OCI-M2 (cell line): ENCODE measurements at regions not wholly inside any gene's neighbourhood (a gene's known extent, or its start where the extent isn't known, plus 50 kb on each side); places are given as distances from the start of the nearest gene placed in this dataset.

Source experiments
- DNase-seq: peaks from one replicate; lab custom pipeline; 2025; ENCODE audit not compliant: unreplicated experiment; lab: John Stamatoyannopoulos, UW

GRCh38 chr18:57087644-57088376 lies 59.1 kb upstream of the BOD1L2 start:
- no peak for DNase-seq

GRCh38 chr18:57088883-57089282 lies 58.0 kb upstream of the BOD1L2 start:
- DNase-seq = no peak

- DNase-seq = no peak
Measured at GRCh38 chr18:57089702-57090101, 57.2 kb upstream of the BOD1L2 start.

GRCh38 chr18:57091231-57091630 lies 55.7 kb upstream of the BOD1L2 start:
- DNase-seq = no peak

- no peak for DNase-seq
Measured at GRCh38 chr18:57094175-57094574, 52.7 kb upstream of the BOD1L2 start.

GRCh38 chr18:57095884-57096283 lies 51.0 kb upstream of the BOD1L2 start:
- DNase-seq = peak; percentile 19
